Caco-2 (cell line): ENCODE measurements at regions not wholly inside any gene's neighbourhood (a gene's known extent, or its start where the extent isn't known, plus 50 kb on each side); places are given as distances from the start of the nearest gene placed in this dataset.
"Not testable (repeated sequence)": the region's sequence is repeated elsewhere in the genome, so short reads cannot be mapped to it uniquely, and the experiment has no call there.

Experiments
- BruUV-seq: library from RNA; stranded (reverse); fragments of 400-500 nt; replicated peaks from 2 replicates; lab custom pipeline; 2021; lab: Mats Ljungman, UMichigan
- CTCF ChIA-PET: fragments of 300-600 bp; sonication (Branson Sonifier 250); formaldehyde crosslinking; loops from one replicate; lab custom pipeline; 2022; ENCODE audit warnings: antibody characterized with exemption; lab: Charles Lee
- POLR2A ChIA-PET: fragments of 300-600 bp; sonication (Branson Sonifier 250); formaldehyde crosslinking; loops from one replicate; lab custom pipeline; 2022; ENCODE audit warnings: antibody characterized with exemption; lab: Charles Lee
- DNase-seq, 2 experiments: peaks; one replicate each; pipeline versions ENCODE4 v3.0.0 to v3.0.0-alpha.2; 2020 to 2022
- H3K27me3 ChIP-seq: replicated peaks from 2 replicates; pipeline ENCODE4 v1.6.0; 2011; ENCODE audit warnings: low read length; ENCODE audit not compliant: control insufficient read depth, insufficient read depth
- H3K36me3 ChIP-seq: 2 replicates; pipeline ENCODE4 v1.5.1; 2011; ENCODE audit warnings: low read length; ENCODE audit not compliant: control insufficient read depth, insufficient read depth
- H3K4me1 ChIP-seq: fragments of 250-450 bp; sonication (Bioruptor Pico); 2 replicates; pipeline ENCODE4 v1.5.1; 2020; ENCODE audit warnings: mild to moderate bottlenecking
- H3K4me3 ChIP-seq: 2 replicates; pipeline ENCODE4 v1.5.1; 2011; ENCODE audit warnings: low read depth, mild to moderate bottlenecking, control low read depth, low read length
- H3K9me3 ChIP-seq: fragments of 250-450 bp; sonication (Bioruptor Pico); 2 replicates; pipeline ENCODE4 v1.5.1; 2020; ENCODE audit warnings: mild to moderate bottlenecking, moderate library complexity
- H3K27ac Mint-ChIP-seq: one replicate; pipeline ENCODE4 v1.8.0; 2022; ENCODE audit warnings: mixed read lengths; ENCODE audit not compliant: unreplicated experiment
- H3K27me3 Mint-ChIP-seq: one replicate; pipeline ENCODE4 v1.8.0; 2022; ENCODE audit warnings: mixed read lengths; ENCODE audit not compliant: insufficient read depth, unreplicated experiment
- H3K36me3 Mint-ChIP-seq: one replicate; pipeline ENCODE4 v1.8.0; 2022; ENCODE audit warnings: mild to moderate bottlenecking, mixed read lengths; ENCODE audit not compliant: insufficient read depth, unreplicated experiment
- H3K4me1 Mint-ChIP-seq: one replicate; pipeline ENCODE4 v1.8.0; 2022; ENCODE audit warnings: low read depth, mixed read lengths; ENCODE audit not compliant: unreplicated experiment
- H3K4me3 Mint-ChIP-seq: one replicate; pipeline ENCODE4 v1.8.0; 2022; ENCODE audit warnings: mild to moderate bottlenecking, moderate library complexity, mixed read lengths; ENCODE audit not compliant: unreplicated experiment
- H3K9me3 Mint-ChIP-seq: one replicate; pipeline ENCODE4 v1.8.0; 2022; ENCODE audit warnings: mixed read lengths; ENCODE audit not compliant: unreplicated experiment
- intact Hi-C: fragments of 100-400 bp; cut with micrococcal nuclease; formaldehyde crosslinking; loops from one replicate; pipeline ENCODE4 v1.10.0; 2022; ENCODE audit not compliant: unreplicated experiment
- TF ChIP-seq, protein P1 (sequence below), 2 experiments: fragments of 200-600 bp in 1 of 2; IDR thresholded peaks; 1 replicate in 1 of 2; 2 replicates in 1 of 2; pipeline versions ENCODE4 v1.5.1 to v1.8.0; 2011 to 2022; ENCODE audit warnings: antibody characterized with exemption in 1 of 2, control low read depth in 1 of 2, inconsistent platforms in 1 of 2, low read depth in 1 of 2, low read length in 1 of 2, mild to moderate bottlenecking in 1 of 2, moderate library complexity in 1 of 2; ENCODE audit not compliant: insufficient read depth in 1 of 2, severe bottlenecking in 1 of 2, unreplicated experiment in 1 of 2

DNA sequence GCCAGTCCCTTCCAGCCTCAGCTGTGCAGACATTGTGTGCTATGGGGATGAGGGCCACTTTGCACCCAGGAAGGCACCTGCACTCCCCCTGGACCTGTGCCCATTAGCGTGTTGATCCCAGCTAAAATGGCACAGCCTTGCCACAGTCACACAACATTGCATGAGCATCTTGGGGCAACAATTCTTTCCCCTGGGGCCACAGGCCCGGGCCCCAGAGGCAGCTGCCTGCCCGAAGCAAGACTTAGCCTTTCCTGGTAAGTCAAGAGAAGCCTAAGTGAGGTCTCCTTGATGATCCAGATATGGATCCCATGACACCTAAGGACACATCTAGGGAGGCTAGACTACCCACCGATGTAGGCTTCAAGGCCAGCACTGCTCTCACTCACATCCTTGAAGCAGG is 202.1 kb downstream of the BCL11A start:
- H3K27ac Mint-ChIP-seq = no peak overlapping the region
- ChIA-PET POLR2A (no interaction called here), CTCF (no interaction called here)
- no peaks in the 10 kb centered on the region for H3K36me3 Mint-ChIP-seq
- H3K9me3 ChIP-seq = no peaks in the 10 kb centered on the region
- H3K36me3 ChIP-seq = no peaks in the 10 kb centered on the region
- TF ChIP-seq, protein P1, sequence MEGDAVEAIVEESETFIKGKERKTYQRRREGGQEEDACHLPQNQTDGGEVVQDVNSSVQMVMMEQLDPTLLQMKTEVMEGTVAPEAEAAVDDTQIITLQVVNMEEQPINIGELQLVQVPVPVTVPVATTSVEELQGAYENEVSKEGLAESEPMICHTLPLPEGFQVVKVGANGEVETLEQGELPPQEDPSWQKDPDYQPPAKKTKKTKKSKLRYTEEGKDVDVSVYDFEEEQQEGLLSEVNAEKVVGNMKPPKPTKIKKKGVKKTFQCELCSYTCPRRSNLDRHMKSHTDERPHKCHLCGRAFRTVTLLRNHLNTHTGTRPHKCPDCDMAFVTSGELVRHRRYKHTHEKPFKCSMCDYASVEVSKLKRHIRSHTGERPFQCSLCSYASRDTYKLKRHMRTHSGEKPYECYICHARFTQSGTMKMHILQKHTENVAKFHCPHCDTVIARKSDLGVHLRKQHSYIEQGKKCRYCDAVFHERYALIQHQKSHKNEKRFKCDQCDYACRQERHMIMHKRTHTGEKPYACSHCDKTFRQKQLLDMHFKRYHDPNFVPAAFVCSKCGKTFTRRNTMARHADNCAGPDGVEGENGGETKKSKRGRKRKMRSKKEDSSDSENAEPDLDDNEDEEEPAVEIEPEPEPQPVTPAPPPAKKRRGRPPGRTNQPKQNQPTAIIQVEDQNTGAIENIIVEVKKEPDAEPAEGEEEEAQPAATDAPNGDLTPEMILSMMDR (IDR thresholded peaks at IDR 0.05; ENCODE audit: insufficient read depth in 1 of 2, low read depth in 1 of 2, low read length in 1 of 2, severe bottlenecking in 1 of 2, unreplicated experiment in 1 of 2) = no peak
- H3K4me1 ChIP-seq = no peaks in the 10 kb centered on the region
- no peak overlapping the region for H3K4me3 ChIP-seq
- no peak for DNase-seq
- intact Hi-C loops = no loop called here
- H3K4me3 Mint-ChIP-seq = no peak overlapping the region
- H3K27me3 ChIP-seq = no peaks in the 10 kb centered on the region
- no TSS peak for BruUV-seq
- no peaks in the 10 kb centered on the region for H3K27me3 Mint-ChIP-seq
- H3K4me1 Mint-ChIP-seq = peaks cover 7% of the 10 kb centered on the region
- no peaks in the 10 kb centered on the region for H3K9me3 Mint-ChIP-seq

DNA sequence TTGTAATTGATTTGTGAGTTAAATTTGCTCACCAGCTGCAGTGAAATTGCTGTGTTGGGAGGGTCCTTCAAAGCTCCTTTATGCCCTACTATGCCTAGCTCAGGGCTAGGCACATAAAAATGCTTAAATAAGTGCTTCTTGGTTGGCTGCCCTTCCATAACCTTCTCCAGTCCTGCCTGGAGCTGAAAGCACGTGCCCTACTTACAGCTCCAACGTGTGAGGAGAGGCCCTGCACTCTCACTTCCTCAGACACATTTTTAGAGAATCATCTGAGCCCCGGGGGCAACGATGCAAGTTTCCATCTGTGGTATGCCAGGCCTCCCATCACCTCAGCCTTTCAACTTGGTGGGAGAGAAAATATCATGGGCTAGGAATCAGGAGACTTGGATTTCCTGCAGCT is 202.7 kb downstream of the BCL11A start:
- no TSS peak for BruUV-seq
- H3K27me3 ChIP-seq = no peaks in the 10 kb centered on the region
- TF ChIP-seq, protein P1 (IDR thresholded peaks at IDR 0.05; ENCODE audit: insufficient read depth in 1 of 2, low read depth in 1 of 2, low read length in 1 of 2, severe bottlenecking in 1 of 2, unreplicated experiment in 1 of 2) = no peak
- ChIA-PET POLR2A (no interaction called here), CTCF (no interaction called here)
- H3K9me3 ChIP-seq = no peaks in the 10 kb centered on the region
- Mint-ChIP-seq H3K4me1 (peaks cover 7% of the 10 kb centered on the region), H3K36me3 (no peaks in the 10 kb centered on the region), H3K27ac (no peak overlapping the region), H3K9me3 (no peaks in the 10 kb centered on the region), H3K27me3 (no peaks in the 10 kb centered on the region), H3K4me3 (no peak overlapping the region)
- no peak for DNase-seq
- intact Hi-C loops = no loop called here
- no peaks in the 10 kb centered on the region for H3K4me1 ChIP-seq
- H3K36me3 ChIP-seq = no peaks in the 10 kb centered on the region
- no peak overlapping the region for H3K4me3 ChIP-seq

DNA sequence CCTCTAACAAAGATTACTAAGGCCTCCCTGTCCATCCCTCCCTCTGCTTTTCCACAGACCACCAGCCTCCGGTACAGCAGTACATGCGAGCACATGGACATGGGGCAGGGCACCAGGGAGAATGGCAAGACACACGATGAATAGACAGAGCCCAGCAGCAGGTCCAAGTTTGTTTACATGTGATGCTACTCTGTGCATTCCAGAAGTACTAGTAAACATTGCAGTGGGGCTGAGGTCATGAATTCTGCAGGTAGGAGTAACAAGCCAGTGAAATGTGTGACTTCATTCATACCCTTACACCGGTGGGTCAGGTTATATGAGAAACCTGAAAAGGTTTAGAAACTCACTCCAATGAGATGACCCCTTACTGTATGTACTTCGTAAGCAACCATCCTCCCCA is 205.7 kb downstream of the BCL11A start:
- no peak overlapping the region for H3K4me3 ChIP-seq

DNA sequence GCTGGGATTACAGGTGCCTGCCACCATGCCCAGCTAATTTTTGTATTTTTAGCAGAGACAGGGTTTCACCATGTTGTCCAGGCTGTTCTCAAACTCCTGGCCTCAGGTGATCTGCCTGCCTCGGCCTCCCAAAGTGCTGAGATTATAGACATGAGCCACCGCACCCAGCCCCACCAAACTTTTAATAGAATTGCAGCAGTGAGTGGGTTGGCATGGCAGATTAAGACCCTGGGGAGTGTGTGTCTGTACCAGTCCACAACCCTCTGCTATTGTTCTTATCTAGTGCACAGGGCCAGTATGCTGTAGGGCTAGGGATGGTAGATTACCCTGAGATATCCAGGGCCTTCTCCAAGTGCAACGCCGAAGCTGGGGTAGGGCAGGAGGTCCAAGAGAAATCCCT is 211.0 kb downstream of the BCL11A start:
- CTCF ChIA-PET = not testable (repeated sequence)

More for the DNA sequence above, 205.7 kb downstream of the BCL11A start:
- TF ChIP-seq, protein P1 (IDR thresholded peaks at IDR 0.05; ENCODE audit: insufficient read depth in 1 of 2, low read depth in 1 of 2, low read length in 1 of 2, severe bottlenecking in 1 of 2, unreplicated experiment in 1 of 2) = no peak
- no peak overlapping the region for H3K27ac Mint-ChIP-seq
- H3K4me1 Mint-ChIP-seq = no peaks in the 10 kb centered on the region
- no peak for DNase-seq
- Histone ChIP-seq H3K27me3 (no peaks in the 10 kb centered on the region), H3K36me3 (no peaks in the 10 kb centered on the region), H3K9me3 (no peaks in the 10 kb centered on the region), H3K4me1 (no peaks in the 10 kb centered on the region)
- ChIA-PET POLR2A (no interaction called here), CTCF (no interaction called here)
- BruUV-seq = no TSS peak
- intact Hi-C loops = no loop called here
- peaks cover 4% of the 10 kb centered on the region for H3K27me3 Mint-ChIP-seq
- H3K4me3 Mint-ChIP-seq = no peak overlapping the region
- no peaks in the 10 kb centered on the region for H3K36me3 Mint-ChIP-seq
- no peaks in the 10 kb centered on the region for H3K9me3 Mint-ChIP-seq

More for the DNA sequence above, 211.0 kb downstream of the BCL11A start:
- H3K36me3 Mint-ChIP-seq, H3K27me3 Mint-ChIP-seq, H3K27me3 ChIP-seq, H3K4me3 ChIP-seq, H3K9me3 ChIP-seq, H3K4me1 Mint-ChIP-seq, DNase-seq, H3K27ac Mint-ChIP-seq, H3K4me1 ChIP-seq, H3K4me3 Mint-ChIP-seq, POLR2A ChIA-PET, H3K9me3 Mint-ChIP-seq, intact Hi-C loops, H3K36me3 ChIP-seq, BruUV-seq: not testable (repeated sequence)
